MM.1S (cell line): ENCODE measurements at regions not wholly inside any gene's neighbourhood (a gene's known extent, or its start where the extent isn't known, plus 50 kb on each side); places are given as distances from the start of the nearest gene placed in this dataset.
"Not testable (repeated sequence)": the region's sequence is repeated elsewhere in the genome, so short reads cannot be mapped to it uniquely, and the experiment has no call there.

Source experiments
- DNase-seq: peaks from one replicate; pipeline ENCODE4 v3.0.0-alpha.2; 2015
- H2AFZ ChIP-seq: fragments of 300-600 bp; sonication (generic); 2 replicates; pipeline ENCODE4 v1.6.0; 2016; ENCODE audit warnings: antibody characterized with exemption, low read length
- H3F3A ChIP-seq: fragments of 300-600 bp; sonication (generic); 2 replicates; pipeline ENCODE4 v1.6.1; 2016; ENCODE audit warnings: mild to moderate bottlenecking, antibody characterized with exemption, low read length, moderate library complexity, mixed read lengths; ENCODE audit not compliant: insufficient read depth
- H3K27ac ChIP-seq: fragments of 300-600 bp; sonication (generic); 2 replicates; pipeline ENCODE4 v1.5.1; 2016; ENCODE audit warnings: mild to moderate bottlenecking, low read length
- H3K27me3 ChIP-seq: fragments of 300-600 bp; sonication (generic); replicated peaks from 2 replicates; pipeline ENCODE4 v1.6.0; 2016; ENCODE audit warnings: low read length; ENCODE audit not compliant: insufficient read depth
- H3K36me3 ChIP-seq: fragments of 300-600 bp; sonication (generic); replicated peaks from 2 replicates; pipeline ENCODE4 v1.6.1; 2016; ENCODE audit warnings: mild to moderate bottlenecking, low read length, mixed read lengths; ENCODE audit not compliant: insufficient read depth
- H3K4me1 ChIP-seq: fragments of 300-600 bp; sonication (generic); 2 replicates; pipeline ENCODE4 v1.6.1; 2016; ENCODE audit warnings: low read length, mixed read lengths
- H3K4me2 ChIP-seq: fragments of 300-600 bp; sonication (generic); 2 replicates; pipeline ENCODE4 v1.6.0; 2016; ENCODE audit warnings: low read depth, low read length
- H3K4me3 ChIP-seq: fragments of 300-600 bp; sonication (generic); 2 replicates; pipeline ENCODE4 v1.5.1; 2016; ENCODE audit warnings: low read length, mixed read lengths
- H3K79me2 ChIP-seq: fragments of 300-600 bp; sonication (generic); 2 replicates; pipeline ENCODE4 v1.6.1; 2016; ENCODE audit warnings: mixed run types, low read length, mixed read lengths
- H3K9ac ChIP-seq: fragments of 300-600 bp; sonication (generic); 2 replicates; pipeline ENCODE4 v1.6.1; 2016; ENCODE audit warnings: low read length, mixed read lengths
- H3K9me2 ChIP-seq: fragments of 300-600 bp; sonication (generic); replicated peaks from 2 replicates; pipeline ENCODE4 v1.6.1; 2016; ENCODE audit warnings: mild to moderate bottlenecking, low read length, mixed read lengths; ENCODE audit not compliant: insufficient read depth
- H3K9me3 ChIP-seq: fragments of 300-600 bp; sonication (generic); replicated peaks from 2 replicates; pipeline ENCODE4 v1.6.1; 2016; ENCODE audit warnings: mild to moderate bottlenecking, low read length, mixed read lengths; ENCODE audit not compliant: insufficient read depth
- H4K20me1 ChIP-seq: fragments of 300-600 bp; sonication (generic); 2 replicates; pipeline ENCODE4 v1.6.1; 2016; ENCODE audit warnings: mild to moderate bottlenecking, low read length, moderate library complexity, mixed read lengths; ENCODE audit not compliant: insufficient read depth
- EZH2 ChIP-seq: fragments of 300-600 bp; sonication (generic); optimal IDR thresholded peaks from 2 replicates; pipeline ENCODE3; 2017; ENCODE audit warnings: low read depth, mild to moderate bottlenecking, antibody characterized with exemption, low read length, mixed read lengths
- EZH2phosphoT487 ChIP-seq: fragments of 300-600 bp; sonication (generic); IDR thresholded peaks from 2 replicates; pipeline ENCODE4 v1.6.1; 2018; ENCODE audit warnings: antibody characterized with exemption, low read length
- TF ChIP-seq, protein P1 (sequence below): fragments of 300-600 bp; sonication (generic); IDR thresholded peaks from 2 replicates; pipeline ENCODE4 v1.5.1; 2016; ENCODE audit warnings: antibody characterized with exemption, low read length, mixed read lengths

DNA sequence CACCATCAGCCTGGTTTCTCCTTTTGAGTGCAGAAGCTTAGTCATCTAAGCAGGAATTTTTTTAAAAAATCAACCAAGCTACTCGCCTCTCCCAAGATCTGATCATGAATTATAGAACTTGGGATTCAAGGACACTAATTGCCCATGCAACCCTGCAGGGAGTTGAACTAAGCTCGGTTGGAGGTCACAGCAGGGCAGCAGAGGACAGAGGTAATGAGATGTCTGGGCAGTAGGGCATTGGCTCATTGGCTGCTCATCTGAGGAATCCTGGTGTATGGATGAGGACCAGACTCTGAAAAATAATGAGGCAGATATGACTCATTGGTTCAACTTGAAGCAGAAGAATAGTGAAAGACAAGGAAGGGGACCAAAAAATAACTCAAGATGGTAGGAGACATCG lies 111.8 kb upstream of the TLE1 start:
- TF ChIP-seq EZH2phosphoT487, result no peak
- TF ChIP-seq EZH2, result no peak
- TF ChIP-seq, protein P1, sequence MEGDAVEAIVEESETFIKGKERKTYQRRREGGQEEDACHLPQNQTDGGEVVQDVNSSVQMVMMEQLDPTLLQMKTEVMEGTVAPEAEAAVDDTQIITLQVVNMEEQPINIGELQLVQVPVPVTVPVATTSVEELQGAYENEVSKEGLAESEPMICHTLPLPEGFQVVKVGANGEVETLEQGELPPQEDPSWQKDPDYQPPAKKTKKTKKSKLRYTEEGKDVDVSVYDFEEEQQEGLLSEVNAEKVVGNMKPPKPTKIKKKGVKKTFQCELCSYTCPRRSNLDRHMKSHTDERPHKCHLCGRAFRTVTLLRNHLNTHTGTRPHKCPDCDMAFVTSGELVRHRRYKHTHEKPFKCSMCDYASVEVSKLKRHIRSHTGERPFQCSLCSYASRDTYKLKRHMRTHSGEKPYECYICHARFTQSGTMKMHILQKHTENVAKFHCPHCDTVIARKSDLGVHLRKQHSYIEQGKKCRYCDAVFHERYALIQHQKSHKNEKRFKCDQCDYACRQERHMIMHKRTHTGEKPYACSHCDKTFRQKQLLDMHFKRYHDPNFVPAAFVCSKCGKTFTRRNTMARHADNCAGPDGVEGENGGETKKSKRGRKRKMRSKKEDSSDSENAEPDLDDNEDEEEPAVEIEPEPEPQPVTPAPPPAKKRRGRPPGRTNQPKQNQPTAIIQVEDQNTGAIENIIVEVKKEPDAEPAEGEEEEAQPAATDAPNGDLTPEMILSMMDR, result no peak
- Histone ChIP-seq H2AFZ (no peak overlapping the region), H4K20me1 (no peaks in the 10 kb centered on the region), H3K79me2 (no peaks in the 10 kb centered on the region), H3K9me2 (no peaks in the 10 kb centered on the region), H3K4me1 (0 out of 2 replicates have a peak, but pooled peaks cover 2% of the 10 kb centered on the region), H3K36me3 (no peaks in the 10 kb centered on the region), H3K4me2 (no peak overlapping the region), H3K9me3 (no peaks in the 10 kb centered on the region), H3F3A (no peaks in the 10 kb centered on the region), H3K27me3 (no peaks in the 10 kb centered on the region), H3K9ac (no peak overlapping the region), H3K4me3 (no peak overlapping the region), H3K27ac (no peak overlapping the region)
- no peak for DNase-seq

- Histone ChIP-seq H4K20me1 (no peaks in the 10 kb centered on the region), H3K4me1 (0 out of 2 replicates have a peak, but pooled peaks cover 2% of the 10 kb centered on the region), H3F3A (no peaks in the 10 kb centered on the region), H3K9ac (no peak overlapping the region), H3K27ac (no peak overlapping the region), H3K9me3 (no peaks in the 10 kb centered on the region), H3K4me2 (no peak overlapping the region), H2AFZ (no peak overlapping the region), H3K27me3 (no peaks in the 10 kb centered on the region), H3K36me3 (no peaks in the 10 kb centered on the region), H3K9me2 (no peaks in the 10 kb centered on the region), H3K4me3 (no peak overlapping the region), H3K79me2 (no peaks in the 10 kb centered on the region)
- no peak for TF ChIP-seq EZH2phosphoT487
- no peak for TF ChIP-seq EZH2
- TF ChIP-seq, protein P1, result no peak
- no peak for DNase-seq
These were observed 115.0 kb upstream of the TLE1 start for GRCh38 chr9:81804306-81804705.

GRCh38 chr9:81811688-81812087 lies 116.5 kb upstream of the SPATA31D4 start:
- not testable (repeated sequence) for H3K27me3 ChIP-seq

GRCh38 chr9:81814401-81814793 lies 113.8 kb upstream of the SPATA31D4 start:
- Histone ChIP-seq H3K4me3 (peak overlapping the region; percentile 1; the same call in 1 of the 2 replicates), H3K9me2 (no peaks in the 10 kb centered on the region), H3F3A (peaks cover 20% of the 10 kb centered on the region), H3K9me3 (no peaks in the 10 kb centered on the region), H3K27me3 (no peaks in the 10 kb centered on the region; the same call in 1 of the 2 replicates), H3K79me2 (no peaks in the 10 kb centered on the region), H2AFZ (no peak overlapping the region), H3K36me3 (no peaks in the 10 kb centered on the region), H3K4me2 (peak overlapping the region; percentile 56), H3K4me1 (peaks cover 31% of the 10 kb centered on the region), H4K20me1 (no peaks in the 10 kb centered on the region), H3K9ac (no peak overlapping the region), H3K27ac (peak overlapping the region; percentile 57; the same call in 1 of the 2 replicates)
- TF ChIP-seq EZH2phosphoT487 (no peak), EZH2 (no peak)
- TF ChIP-seq, protein P1, result no peak
- DNase-seq, result no peak

More at GRCh38 chr9:81811688-81812087, 116.5 kb upstream of the SPATA31D4 start:
- not testable (repeated sequence) for H3K4me2 ChIP-seq, H3K9me3 ChIP-seq, H3K79me2 ChIP-seq, H3K9me2 ChIP-seq, H3K4me3 ChIP-seq, DNase-seq, H2AFZ ChIP-seq, H3K36me3 ChIP-seq, H3K27ac ChIP-seq, H3K9ac ChIP-seq, H4K20me1 ChIP-seq
- Histone ChIP-seq H3F3A (peaks cover 20% of the 10 kb centered on the region), H3K4me1 (peaks cover 31% of the 10 kb centered on the region)
